ENCODE measurements at regions not wholly inside any gene's neighbourhood (a gene's known extent, or its start where the extent isn't known, plus 50 kb on each side); places are given as distances from the start of the nearest gene placed in this dataset.
A peak's percentile ranks its signal among the peaks of the same experiment; 100 is the strongest.

GRCh38 chr21:43364261-43364510 is 62.7 kb downstream of the SIK1 start:
- DNase-seq, result no peak

- no peak for DNase-seq
Observed at GRCh38 chr21:43363506-43364260, 63.2 kb downstream of the SIK1 start.

- DNase-seq, result no peak
Observed at GRCh38 chr21:43362915-43363314, 64.0 kb downstream of the SIK1 start.

GRCh38 chr21:43362321-43362791 is 64.6 kb downstream of the SIK1 start:
- no peak for DNase-seq

- no peak for DNase-seq
Observed at GRCh38 chr21:43361493-43362296, 65.2 kb downstream of the SIK1 start.

GRCh38 chr21:43361127-43361492 is 65.8 kb downstream of the SIK1 start:
- no peak for DNase-seq

GRCh38 chr21:43360441-43361126 is 66.3 kb downstream of the SIK1 start:
- no peak for DNase-seq

- DNase-seq, result no peak
Observed at GRCh38 chr21:43358940-43359822, 67.8 kb downstream of the SIK1 start.

- no peak for DNase-seq
Observed at GRCh38 chr21:43357715-43358430, 69.1 kb downstream of the SIK1 start.

- DNase-seq, result no peak
Observed at GRCh38 chr21:43355925-43356289, 71.0 kb downstream of the SIK1 start.

- peak; percentile 39 for DNase-seq
Observed at GRCh38 chr21:43355266-43355924, 71.5 kb downstream of the SIK1 start.

GRCh38 chr21:43354666-43355065 is 72.3 kb downstream of the SIK1 start:
- DNase-seq, result no peak

GRCh38 chr21:43354026-43354420 is 72.9 kb downstream of the SIK1 start:
- no peak for DNase-seq

GRCh38 chr21:43353282-43354025 is 73.5 kb downstream of the SIK1 start:
- DNase-seq, result no peak

- DNase-seq, result no peak
Observed at GRCh38 chr21:43352568-43353281, 74.2 kb downstream of the SIK1 start.

GRCh38 chr21:43352154-43352537 is 74.8 kb downstream of the SIK1 start:
- DNase-seq, result no peak

GRCh38 chr21:43351501-43352153 is 75.3 kb downstream of the SIK1 start:
- DNase-seq, result no peak

GRCh38 chr21:43349644-43350043 is 77.3 kb downstream of the SIK1 start:
- DNase-seq, result no peak

GRCh38 chr21:43348801-43349261 is 78.1 kb downstream of the SIK1 start:
- no peak for DNase-seq

Measured in COR-L47 (cell line).